Psoas muscle (tissue), 7 donors: ENCODE measurements at regions not wholly inside any gene's neighbourhood (a gene's known extent, or its start where the extent isn't known, plus 50 kb on each side); places are given as distances from the start of the nearest gene placed in this dataset.

Experiments
- ATAC-seq, 4 donors: fragments of 200-7000 bp; cut with Tn5 transposase; one replicate each; pipeline ENCODE4 v1.9.1; 2020; ENCODE audit warnings: moderate library complexity in 3 of 4, mild to moderate bottlenecking in 2 of 4
- DNase-seq, 2 donors: peaks; one replicate each; pipeline ENCODE4 v3.0.0-alpha.2; 2020
- H3K27ac ChIP-seq: fragments of 200-600 bp; one replicate; pipeline ENCODE4 v1.8.0; 2022
- H3K27me3 ChIP-seq, 3 donors: fragments of 200-600 bp in 1 of 3; one replicate each; pipeline versions ENCODE4 v1.6.1 to v1.8.0; 2013 to 2022; ENCODE audit warnings: low read length in 2 of 3, mild to moderate bottlenecking in 2 of 3, moderate library complexity in 1 of 3; ENCODE audit not compliant: insufficient read depth in 3 of 3
- H3K36me3 ChIP-seq, 2 donors: fragments of 200-600 bp in 1 of 2; one replicate each; pipeline versions ENCODE4 v1.6.1 to v1.8.0; 2013 to 2022; ENCODE audit warnings: low read depth in 1 of 2, mild to moderate bottlenecking in 1 of 2, moderate library complexity in 1 of 2; ENCODE audit not compliant: insufficient read depth in 1 of 2
- H3K4me1 ChIP-seq: fragments of 200-600 bp; one replicate; pipeline ENCODE4 v1.8.0; 2022
- H3K4me3 ChIP-seq: fragments of 200-600 bp; one replicate; pipeline ENCODE4 v1.8.0; 2022; ENCODE audit warnings: mild to moderate bottlenecking
- H3K9me3 ChIP-seq: fragments of 200-600 bp; one replicate; pipeline ENCODE4 v1.8.0; 2022
- WGBS, 3 donors: extraction: QIAGEN DNeasy Blood & Tissue Kit; methylation state at CpG; one replicate each; pipeline versions ENCODE4 v1.1.6 to v1.1.7; 2013; 5-methylcytosine and 5-hydroxymethylcytosine counted together
- intact Hi-C, 2 donors: fragments of 100-400 bp; cut with DNase I; formaldehyde crosslinking; loops; one replicate each; pipeline versions ENCODE4 v1.11.0 to v1.14.2; 2022
- TF ChIP-seq, protein P1 (sequence below): fragments of 200-600 bp; IDR thresholded peaks from one replicate; pipeline ENCODE4 v1.8.0; 2022; ENCODE audit warnings: antibody characterized with exemption
- donor health status: healthy with polysubstance abuse.
- donor health status: DM: no; HTN: no; CAD: no; lungs with moderate emphysema.
- donor health status: Bipolar disorder and iron deficiency.
- donor health status: healthy.
- donor health status: DM: yes; HTN: yes; CAD: no.
- donor health status: DM: no; HTN: no; CAD: no.
- donor health status: DM: yes; HTN: yes; CAD: no.

DNA sequence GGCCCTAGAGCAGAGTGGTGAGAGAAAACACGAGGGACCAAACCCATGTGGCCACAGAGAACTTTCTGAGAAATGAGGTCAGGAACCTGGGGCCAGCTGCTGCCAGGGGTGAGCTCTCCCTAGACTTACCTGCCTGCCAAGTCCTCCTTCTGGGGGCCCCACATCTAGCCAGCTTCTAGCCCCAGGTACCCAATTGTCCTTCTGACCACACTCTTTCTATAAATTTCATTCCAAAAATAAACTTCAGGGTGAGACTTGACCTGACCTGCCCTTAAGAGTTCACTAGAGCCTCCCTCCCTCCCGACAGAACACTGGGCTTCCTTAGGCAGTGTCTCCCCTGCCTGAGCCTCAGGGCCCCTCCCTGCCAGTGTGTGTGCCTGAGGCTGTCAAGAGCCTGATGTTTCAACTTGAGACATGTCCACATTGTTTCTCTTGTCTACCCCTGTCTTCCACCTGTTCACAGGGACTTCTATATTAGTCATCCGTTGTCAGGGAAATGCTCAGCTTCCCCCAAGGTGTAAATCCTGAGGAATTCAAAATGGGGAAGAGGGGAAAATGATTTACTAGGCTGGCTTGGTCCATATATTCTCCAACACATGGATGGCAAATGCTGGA, 312.8 kb upstream of the TLE3 start:
- H3K4me1 ChIP-seq, result no peaks in the 10 kb centered on the region
- 41 to 85% (median 63%) methylated on average over 3 of the region's 3 CpGs for WGBS, 3 donors
- no peak overlapping the region for H3K4me3 ChIP-seq
- no peaks in the 10 kb centered on the region for H3K9me3 ChIP-seq
- H3K27ac ChIP-seq, result no peak overlapping the region
- intact Hi-C loops, result no loop called here
- DNase-seq (no peak), ATAC-seq (no peak)
- TF ChIP-seq, protein P1, sequence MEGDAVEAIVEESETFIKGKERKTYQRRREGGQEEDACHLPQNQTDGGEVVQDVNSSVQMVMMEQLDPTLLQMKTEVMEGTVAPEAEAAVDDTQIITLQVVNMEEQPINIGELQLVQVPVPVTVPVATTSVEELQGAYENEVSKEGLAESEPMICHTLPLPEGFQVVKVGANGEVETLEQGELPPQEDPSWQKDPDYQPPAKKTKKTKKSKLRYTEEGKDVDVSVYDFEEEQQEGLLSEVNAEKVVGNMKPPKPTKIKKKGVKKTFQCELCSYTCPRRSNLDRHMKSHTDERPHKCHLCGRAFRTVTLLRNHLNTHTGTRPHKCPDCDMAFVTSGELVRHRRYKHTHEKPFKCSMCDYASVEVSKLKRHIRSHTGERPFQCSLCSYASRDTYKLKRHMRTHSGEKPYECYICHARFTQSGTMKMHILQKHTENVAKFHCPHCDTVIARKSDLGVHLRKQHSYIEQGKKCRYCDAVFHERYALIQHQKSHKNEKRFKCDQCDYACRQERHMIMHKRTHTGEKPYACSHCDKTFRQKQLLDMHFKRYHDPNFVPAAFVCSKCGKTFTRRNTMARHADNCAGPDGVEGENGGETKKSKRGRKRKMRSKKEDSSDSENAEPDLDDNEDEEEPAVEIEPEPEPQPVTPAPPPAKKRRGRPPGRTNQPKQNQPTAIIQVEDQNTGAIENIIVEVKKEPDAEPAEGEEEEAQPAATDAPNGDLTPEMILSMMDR, result no peak
- H3K27me3 ChIP-seq, result peaks cover 0 to 13% (median 3%) of the 10 kb centered on the region in 3 donors
- no peaks in the 10 kb centered on the region for H3K36me3 ChIP-seq

DNA sequence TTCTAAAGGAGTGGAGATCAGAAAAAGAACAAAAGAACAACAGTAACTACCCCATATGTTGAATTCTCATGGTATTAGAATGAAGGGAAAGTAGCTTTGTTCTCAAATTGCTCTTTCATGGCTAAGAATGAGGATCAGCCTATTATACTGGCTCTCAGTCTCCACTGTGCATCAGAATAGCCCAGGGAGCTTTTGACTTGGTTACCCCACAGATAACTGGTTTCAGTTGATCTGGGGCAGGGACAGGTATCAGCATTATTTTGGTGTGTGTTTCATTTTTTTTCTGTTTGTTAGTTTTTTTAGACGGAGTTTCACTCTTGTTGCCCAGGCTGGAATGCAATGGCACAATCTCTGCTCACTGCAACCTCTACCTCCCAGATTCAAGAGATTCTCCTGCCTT, 311.7 kb upstream of the TLE3 start:
- ATAC-seq (no peak), DNase-seq (no peak)
- 81 to 100% (median 89%) methylated on average over 1 of the region's 1 CpG for WGBS, 3 donors
- TF ChIP-seq, protein P1, result no peak
- Histone ChIP-seq H3K36me3 (no peaks in the 10 kb centered on the region), H3K27me3 (peaks cover 0 to 15% (median 3%) of the 10 kb centered on the region in 3 donors), H3K4me3 (no peak overlapping the region), H3K4me1 (no peaks in the 10 kb centered on the region), H3K9me3 (no peaks in the 10 kb centered on the region), H3K27ac (no peak overlapping the region)
- intact Hi-C loops, result no loop called here

DNA sequence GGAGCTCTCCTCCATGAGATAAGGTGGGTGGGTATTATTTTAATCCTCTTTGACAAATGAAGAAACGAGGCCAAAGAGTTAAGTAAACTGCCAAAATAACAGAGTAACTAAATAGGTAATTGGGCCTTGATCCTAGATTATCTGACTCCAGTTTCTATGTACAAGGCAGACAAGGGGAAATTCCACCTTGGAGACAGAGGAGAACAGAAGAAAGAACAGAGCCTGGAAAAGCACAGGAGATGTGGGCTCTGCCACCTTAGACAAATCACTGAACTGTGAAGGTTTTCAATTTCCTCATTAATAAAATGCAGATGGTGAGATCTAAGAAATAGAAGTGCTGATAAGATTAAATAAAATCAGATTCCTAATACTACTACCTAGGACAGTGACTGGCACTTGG, 310.2 kb upstream of the TLE3 start:
- H3K27me3 ChIP-seq, result peaks cover 0 to 15% (median 3%) of the 10 kb centered on the region in 3 donors
- H3K4me1 ChIP-seq, result no peaks in the 10 kb centered on the region
- no peaks in the 10 kb centered on the region for H3K36me3 ChIP-seq
- DNase-seq (no peak), ATAC-seq (no peak)
- WGBS, 3 donors, result 85 to 100% (median 93%) methylated on average over 1 of the region's 1 CpG
- H3K4me3 ChIP-seq, result no peak overlapping the region
- TF ChIP-seq, protein P1, result no peak
- H3K27ac ChIP-seq, result no peak overlapping the region
- intact Hi-C loops, result no loop called here
- H3K9me3 ChIP-seq, result no peaks in the 10 kb centered on the region

DNA sequence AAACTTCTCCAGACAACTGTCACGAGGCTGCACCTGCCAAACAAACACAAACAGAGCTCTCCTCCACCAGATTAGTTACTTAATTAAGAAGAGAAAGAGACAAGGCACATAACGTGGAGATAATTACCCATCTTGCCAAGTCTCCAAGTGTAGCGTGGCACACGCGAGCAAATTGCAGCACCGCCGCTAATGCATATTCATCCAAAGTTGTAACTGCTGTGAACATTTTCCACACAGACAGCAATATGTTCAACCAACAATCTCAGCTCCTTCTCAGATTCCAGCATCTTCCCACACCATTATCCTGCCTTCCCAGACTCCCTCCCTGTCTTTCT, 309.6 kb upstream of the TLE3 start:
- intact Hi-C loops, result no loop called here
- H3K27ac ChIP-seq, result no peak overlapping the region
- DNase-seq, result no peak
- H3K4me3 ChIP-seq, result no peak overlapping the region
- no peaks in the 10 kb centered on the region for H3K9me3 ChIP-seq
- TF ChIP-seq, protein P1, result no peak
- no peaks in the 10 kb centered on the region for H3K4me1 ChIP-seq
- ATAC-seq, result no peak
- WGBS, 3 donors, result 34 to 60% (median 36%) methylated on average over 7 of the region's 7 CpGs
- H3K36me3 ChIP-seq, result no peaks in the 10 kb centered on the region
- H3K27me3 ChIP-seq, result peaks cover 0 to 21% (median 3%) of the 10 kb centered on the region in 3 donors
